ENCODE measurements at regions not wholly inside any gene's neighbourhood (a gene's known extent, or its start where the extent isn't known, plus 50 kb on each side); places are given as distances from the start of the nearest gene placed in this dataset.

DNA sequence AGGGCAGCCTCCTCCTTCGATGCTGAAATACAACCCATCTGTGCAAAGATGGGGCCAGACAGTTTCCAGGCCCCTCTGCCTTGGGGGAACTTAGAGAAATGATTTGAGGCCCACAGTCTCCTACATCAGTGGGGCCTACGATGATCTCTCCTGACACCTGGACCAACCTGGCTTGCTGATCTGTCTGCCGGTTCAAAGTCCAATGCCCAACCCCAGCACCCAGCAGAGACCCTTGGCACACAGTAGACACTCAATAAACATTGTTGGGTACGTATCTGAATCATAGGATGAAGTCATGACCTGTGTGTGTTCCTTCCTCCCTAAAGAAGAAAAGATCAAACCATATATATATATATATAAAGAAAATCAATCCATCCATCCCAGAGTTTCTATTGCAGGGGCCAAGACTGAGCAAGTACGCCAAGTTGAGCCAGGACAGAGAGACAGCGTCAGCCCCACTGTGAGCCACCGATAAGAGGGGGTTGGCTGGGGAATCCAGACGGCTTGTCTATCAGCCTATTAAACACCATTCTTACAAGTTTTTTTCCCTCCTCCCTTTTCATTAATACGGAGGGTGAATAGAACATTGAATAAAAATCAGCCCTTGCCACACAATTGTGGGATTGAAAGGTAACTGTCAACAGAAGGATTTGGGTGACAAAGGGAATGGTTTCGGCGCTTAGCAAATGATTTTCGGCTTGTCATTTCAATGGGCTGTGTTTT, 244.1 kb downstream of the MN1 start:
- DNase-seq, result no peak

DNA sequence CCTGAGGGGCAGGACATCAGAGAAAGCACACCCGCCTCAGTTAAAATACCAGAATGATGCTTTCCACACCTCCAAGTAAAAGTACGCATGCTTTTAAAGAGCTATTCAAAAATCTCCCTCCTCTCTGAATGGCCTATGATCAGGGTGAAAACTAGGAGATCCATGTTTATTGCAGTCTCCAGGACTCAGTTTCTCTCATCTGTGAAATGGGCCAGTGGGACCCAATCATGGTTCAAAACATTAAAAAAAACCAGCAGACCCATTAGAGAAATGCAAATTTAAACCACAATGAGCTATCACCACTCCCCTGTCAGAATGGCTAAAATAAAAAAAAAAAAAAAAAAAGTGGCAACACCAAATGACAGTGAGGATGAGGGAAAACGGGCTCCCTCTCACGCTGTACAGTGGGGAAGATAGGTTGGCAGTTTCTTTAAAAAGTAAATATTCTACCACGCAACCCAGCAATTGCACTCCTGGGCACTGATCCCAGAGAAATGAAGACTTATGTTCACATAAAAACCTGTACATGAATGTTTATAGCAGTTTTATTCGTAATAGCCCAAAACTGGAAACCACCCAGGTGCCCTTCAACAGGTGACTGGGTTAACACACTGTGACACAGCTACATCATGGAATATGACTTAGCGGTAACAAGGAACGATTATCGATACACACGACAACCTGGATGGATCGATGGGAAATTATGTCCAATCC, 242.7 kb downstream of the MN1 start:
- DNase-seq, result no peak

DNA sequence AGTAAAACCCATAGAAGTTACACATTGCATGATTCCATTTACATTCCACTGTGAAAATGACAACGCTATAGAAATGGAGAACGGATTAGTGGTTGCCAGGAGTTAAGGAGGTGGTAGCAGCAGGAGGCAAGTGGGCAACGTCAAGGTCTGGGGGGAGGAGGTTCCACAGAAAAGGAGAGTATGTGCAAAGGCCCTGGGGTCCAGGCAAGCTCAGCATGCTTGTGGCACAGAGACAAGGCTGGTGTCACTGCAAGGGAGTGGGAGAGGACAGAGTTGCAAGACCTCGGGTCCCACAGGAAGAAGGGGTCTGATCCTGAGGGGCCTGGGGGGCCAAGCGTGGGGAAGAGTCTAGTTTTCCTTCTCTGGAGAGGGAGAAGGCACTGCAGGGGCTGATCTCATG, 240.8 kb downstream of the MN1 start:
- DNase-seq, result no peak

DNA sequence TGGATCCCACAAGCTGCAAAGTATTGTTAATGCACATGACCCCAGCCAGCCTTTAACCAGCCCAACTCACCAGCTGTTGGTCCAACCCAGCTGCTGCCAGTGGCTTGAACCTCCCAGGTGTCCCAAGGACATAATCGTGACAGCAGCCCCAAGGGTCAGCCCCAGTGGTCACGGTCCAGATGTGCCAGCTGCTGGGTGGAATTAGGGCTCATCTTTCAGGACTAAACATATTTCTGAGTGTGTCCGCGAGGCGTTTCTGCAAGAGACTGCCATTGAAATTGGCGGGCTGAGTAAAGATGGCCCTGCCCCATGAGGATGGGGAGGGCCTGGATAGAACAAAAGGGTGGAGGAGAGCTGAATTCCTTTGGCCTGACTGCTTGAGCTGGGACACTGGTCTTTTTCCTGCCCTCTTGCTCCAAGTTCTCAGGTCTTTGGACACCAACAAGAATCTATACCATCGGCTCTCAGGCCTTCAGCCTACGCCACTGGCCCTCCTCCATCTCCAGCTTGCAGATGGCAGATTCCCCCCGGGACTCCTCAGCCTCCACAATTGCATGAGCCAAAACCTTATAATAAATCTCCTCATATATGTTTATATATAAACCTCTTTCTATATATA, 240.2 kb downstream of the MN1 start:
- no peak for DNase-seq

DNA sequence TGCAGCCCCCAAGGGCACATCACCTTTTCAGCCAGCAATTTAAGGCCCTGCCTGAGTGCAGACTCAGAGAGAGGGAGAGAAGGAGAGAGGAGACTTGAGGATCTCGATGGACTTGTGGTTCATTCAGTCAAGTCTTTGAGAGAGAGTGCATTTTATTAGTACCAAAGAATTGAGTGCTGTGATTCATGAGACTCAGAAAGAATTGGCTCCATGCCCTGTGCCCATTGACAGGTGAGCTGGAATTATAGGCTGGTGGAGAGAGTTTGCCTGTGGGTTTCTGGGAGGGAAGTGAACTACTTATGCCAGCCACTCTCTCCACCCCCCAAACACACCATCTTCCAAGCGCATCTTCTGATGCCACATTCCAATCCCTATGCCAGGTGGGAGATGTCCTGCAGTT, 236.8 kb downstream of the MN1 start:
- DNase-seq, result no peak

DNA sequence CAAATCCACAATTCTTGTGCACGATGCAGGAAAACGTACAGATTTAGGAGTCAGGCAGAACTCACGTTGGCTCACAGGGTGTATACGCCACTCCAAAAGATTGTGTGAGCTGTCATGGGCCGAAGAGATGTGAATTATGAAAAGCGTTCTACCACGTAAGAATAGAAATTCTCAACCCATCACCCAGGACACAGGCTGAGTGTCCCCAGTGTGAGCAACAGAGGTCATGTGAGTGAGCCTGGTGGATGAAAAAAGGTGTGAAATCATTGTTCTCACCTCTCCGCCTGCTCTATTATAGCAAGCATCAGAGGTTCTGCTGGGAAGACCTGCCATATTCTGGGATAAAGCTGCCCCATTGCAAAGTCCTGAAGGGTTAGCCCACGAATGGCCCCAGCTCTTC, 235.0 kb downstream of the MN1 start:
- DNase-seq, result no peak

DNA sequence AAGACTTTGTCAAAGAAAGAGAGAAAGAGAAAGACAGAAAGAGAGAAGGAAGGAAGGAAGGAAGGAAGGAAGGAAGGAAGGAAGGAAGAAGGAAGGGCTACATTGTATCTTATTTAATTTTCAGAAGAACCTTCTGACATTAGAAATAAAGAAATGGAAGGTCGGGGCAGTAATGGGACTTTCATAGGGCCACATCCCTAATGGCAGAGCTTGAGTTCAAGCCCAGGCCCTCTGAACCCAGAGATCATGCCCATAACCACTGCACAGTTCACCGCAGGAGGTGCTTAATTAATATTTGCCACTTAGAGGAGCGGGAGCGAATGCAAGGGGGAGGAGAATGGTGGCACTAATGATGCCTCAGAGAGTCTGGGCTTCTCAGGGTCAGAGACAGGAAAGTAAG, 233.3 kb downstream of the MN1 start:
- no peak for DNase-seq

DNA sequence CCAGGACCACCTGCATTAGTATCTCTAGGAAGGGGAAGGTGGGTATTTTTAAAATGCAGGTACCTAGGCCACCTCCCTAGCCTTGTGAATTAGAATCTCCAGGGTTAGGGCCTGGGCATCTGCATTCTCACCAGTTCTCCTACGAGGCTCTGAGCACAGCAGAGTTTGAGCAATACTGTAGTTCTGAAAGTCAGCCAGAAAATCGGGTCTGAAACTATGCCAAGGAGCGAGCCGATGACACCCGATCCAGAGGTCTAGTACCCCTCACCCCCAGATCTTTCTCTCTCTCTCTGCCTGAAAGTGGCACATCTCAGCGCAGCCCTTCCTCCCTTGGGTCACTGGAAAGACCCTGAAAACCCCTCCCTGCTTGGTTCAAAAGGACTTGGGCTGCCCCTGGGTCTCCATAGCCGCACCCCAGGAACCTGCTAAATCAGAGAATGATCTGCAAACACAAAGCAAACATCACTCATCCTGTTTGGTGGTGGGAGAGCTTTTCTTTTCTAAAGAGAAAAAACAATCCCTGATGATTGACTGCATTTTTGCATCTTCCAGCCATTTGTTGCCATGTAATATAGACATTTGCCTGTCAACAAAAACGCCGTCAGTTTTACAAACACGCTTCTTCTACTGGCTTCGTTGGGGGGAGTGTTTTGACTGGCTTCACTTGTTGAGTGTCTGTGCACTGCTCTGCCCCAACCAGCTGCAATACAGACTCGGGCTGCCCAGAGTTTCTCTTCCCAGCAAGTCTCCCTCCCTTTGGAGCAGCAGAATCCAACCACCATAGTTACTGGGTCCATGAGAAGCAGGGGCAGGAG, 229.9 kb downstream of the MN1 start:
- DNase-seq, result no peak

DNA sequence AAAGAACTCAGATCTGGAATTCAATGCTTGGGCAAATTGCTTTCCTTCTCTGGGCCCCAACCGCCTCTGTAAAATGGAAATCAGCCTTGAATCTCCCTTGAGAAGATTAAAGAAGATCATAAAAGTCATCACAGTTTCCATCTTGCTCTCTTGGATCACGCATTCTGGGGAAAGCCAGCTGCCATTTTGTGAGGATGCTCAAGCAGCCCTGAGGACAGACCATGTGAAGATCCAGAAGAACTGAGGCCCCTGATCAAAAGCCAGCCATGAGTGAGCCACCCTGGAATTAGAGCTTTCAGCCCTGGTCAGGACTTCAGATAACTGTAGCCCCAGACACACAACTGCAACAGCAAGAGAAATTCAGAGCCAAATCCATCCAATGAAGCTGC, 229.3 kb downstream of the MN1 start:
- no peak for DNase-seq

DNA sequence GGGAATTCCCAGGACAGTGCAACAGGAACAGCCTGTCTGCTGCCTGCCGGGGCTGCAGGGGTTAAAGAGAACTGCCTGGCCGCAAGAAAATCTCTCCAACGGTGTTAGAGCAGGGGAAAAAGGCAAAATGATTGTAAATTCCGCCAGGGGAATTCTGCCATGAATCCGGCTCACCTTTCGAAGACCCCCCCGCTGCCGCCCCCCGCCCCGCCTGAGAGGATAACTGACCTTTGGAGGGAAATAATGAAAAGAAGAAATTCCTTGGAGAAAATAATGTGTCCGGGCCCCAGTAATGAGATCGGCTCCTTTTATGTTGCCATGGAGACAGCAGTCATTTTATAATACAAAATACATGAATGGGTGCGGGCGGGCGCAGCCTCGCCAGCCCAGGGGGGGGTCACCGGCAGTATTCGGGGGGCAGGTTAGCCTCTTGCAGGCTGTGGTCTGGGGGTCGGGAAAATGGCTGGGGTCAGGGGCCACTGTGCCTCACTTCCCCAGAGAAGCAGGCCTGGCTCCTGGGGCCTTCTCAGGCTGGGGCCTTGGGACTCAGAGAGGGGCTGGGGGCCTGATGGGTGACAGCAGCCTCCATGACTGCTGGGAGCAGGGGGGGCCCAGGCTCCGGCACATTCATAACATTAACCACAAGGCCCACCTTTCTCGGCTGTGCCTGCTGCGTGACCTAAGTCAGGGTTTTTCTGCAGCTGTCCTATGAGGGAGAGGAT, 228.1 kb downstream of the MN1 start:
- no peak for DNase-seq

DNA sequence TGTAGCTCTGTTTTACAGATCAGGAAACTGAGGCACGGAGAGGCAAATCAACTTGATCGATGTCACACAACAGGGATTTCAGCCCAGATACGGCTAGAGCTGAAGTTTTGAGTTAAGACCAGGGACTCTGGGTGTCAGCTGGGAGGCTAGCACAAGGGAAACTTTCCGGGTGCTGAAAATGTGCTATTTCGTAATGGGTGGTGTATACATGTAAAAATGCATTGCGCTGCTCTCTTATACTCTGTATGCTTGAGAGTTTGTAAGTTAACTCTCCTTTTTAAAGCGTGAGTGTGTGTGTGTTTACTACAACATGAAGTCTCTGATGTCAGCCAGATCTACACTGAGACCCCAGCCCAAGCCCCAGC, 227.6 kb downstream of the MN1 start:
- DNase-seq, result no peak

DNA sequence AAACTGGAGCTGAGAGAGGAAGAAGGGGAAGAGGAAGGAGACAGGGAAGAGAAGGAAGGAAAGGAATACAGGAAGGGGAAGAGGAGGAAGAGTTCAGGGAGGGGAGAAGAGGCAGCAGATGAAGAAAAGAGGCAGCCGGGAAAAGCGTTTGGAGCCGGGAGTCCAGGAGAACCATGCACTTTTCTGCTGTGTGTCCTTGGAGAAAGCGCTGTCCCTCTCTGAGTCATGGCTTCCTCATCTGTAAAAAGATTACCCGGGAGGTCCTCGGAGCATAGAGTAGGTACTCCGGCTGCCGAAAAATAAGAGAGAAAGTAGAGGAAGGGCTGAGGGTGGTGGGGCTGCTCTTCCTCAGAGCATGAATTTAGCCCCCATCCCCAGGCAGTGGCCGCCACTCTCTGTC, 226.9 kb downstream of the MN1 start:
- no peak for DNase-seq

DNA sequence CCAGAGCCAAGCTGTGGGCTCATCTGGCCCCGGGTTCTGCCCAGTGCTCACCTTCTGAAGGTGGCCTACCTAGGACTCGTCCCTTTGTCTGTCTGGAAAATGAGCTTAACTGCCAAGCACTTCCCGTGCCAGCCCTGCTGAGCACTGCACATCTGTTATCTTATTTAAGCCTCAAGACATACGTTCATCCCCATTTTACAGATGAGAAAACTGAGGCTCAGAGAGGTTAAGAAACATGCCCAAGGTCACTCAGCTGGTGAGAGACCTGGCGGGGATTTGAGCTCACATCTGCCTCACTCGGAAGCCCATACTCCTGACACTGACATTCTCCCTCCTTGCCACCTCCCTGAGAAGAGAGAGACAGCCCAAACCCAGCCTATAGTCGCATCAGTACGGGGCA, 226.2 kb downstream of the MN1 start:
- DNase-seq, result no peak

DNA sequence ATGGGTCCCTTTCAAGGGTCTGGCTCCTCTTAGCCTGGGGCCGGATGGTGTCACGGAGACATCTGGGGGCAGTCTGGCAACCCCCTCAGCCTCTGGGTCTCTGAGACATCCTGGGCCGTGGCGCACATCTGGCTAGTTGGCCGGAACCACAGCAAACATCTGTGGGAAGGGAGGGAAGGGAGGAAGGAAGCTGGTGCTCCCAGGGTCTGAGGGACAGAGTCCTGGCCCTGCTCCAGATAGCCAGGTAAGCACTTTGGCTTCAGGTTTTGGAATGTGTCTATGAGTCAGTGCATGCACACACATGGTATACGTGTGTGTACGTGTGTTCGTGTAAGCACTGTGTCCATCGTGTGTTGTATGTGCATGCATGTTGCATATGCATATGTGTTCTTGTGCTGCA, 225.1 kb downstream of the MN1 start:
- no peak for DNase-seq

DNA sequence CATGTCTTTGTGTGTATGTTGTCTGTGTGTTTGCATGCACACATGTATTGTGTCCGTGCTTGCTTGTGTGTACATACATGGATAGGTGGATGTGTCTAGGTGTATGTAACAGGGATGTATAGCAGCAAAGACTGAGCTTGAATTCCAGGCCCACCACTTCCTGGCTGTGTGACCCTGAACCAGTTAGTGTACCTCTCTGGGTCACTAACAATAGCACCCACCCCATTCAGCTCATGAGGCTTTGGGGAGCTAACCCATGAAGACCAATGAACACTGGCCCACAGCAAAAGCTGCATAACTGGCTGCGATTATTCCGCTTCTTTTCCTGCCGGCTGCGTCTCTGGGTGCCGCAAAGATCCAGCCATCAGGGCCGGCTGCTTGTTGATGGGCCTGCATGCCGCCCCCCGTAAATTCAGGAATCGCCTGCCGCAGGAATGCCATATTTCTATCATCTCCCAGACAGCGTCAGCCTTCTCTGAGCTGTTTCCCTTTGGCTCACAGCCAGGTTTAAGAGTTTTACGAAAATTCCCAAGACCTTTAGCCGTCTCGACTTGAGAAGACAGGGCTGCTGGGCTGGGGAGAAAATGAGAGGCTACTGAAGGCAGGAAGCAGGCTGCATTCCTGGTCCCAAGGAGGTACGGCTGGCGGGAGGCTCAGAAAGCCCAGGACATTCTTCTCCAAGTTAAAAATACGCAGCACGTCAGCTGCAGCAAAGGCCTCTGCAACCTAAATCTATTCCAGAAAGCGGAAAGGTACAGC, 224.6 kb downstream of the MN1 start:
- DNase-seq, result no peak

DNA sequence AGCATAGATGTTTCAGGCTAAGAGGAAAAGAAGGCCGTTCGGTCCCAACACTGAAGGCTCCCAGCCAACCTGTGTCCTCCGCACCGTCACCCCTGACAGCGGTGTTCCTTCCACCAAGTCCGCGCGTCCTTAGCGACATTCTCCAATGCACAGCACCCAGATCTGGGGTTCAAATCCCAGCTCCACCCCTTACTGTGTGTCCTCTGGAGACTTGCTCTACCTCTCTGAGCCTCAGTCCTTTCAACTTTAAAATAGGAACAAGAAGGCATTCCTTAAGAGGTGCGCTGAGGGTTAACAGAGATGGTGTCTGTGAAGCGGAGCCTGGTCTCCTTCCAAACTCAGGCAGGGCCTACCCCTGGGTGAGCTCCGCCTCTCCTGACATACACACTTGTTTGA, 224.0 kb downstream of the MN1 start:
- no peak for DNase-seq

DNA sequence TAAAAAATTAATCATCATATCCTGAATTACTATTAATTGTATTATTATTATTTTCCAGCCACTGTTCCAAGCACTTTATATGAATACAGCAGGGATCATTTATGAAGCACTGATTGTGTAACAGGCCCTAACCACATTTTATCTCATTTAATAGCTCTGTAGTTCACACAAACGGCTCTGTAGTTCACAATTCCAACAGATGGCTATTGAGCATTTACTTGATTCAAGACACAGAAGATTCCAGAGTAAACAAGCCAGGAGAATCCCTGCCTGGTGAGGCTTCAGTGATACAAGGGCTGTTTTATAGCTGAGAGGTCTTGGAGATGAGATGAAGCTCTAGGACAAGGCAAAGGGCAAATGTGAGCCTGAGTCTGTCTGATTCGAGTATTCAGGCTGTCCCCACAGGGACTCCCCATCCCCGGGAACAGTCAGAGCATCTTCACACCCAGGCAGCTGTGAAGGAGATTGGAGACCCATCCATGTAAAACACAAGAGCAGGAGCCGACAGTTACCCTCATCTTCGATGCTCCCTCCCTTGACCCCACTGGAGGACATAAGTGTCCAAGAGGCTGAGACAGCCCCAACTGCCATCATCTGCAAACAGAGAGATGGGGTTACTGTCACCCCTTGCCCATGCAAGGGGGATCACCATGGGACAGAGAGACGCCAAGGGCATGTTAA, 222.5 kb downstream of the MN1 start:
- DNase-seq, result no peak

DNA sequence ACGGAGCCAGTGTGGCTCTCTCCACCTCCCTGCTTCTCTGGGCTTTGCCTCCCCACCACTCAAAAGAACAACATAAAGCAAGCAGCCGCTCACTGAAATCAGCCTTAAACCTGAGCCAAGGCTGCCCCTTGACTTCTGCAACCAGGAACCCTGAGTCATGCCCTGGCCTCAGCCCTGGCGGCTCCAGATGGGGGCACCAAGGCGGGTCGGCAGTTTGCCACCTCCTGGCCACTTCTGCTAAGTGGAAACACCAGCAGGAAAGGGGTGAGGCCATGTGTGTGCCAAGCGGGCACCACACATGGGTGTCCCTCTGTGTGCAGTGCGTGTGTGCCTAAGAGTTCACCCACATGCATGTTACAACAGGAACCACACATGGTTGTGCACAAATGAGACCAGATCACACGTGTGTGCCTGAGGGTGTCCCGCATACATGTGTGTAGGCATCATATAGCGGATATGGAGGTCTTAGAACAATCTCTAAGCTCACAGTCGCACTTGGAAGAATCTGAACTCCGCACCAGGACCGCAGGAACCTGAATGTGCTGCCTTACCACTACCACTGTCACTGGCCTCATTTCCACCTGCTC, 221.2 kb downstream of the MN1 start:
- no peak for DNase-seq

DNA sequence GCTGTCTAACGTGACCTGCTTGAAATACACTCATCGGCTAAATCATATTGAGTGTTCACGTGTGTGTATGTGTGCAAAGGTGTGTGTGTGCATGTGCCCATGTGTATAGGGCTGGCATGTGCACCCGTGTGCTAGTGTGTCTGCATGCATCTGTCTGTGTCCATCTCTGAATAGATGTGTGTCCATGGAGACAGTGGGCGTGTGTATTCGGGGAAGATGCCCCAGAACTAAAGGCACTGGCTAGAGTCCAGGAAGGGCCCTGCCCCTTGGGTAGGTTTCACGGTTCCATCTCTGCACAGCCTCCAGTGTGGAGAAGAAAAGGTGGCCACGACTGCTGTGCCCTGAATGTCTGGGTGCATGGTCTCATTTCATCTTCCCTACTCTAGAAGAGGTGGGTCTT, 220.3 kb downstream of the MN1 start:
- no peak for DNase-seq

DNA sequence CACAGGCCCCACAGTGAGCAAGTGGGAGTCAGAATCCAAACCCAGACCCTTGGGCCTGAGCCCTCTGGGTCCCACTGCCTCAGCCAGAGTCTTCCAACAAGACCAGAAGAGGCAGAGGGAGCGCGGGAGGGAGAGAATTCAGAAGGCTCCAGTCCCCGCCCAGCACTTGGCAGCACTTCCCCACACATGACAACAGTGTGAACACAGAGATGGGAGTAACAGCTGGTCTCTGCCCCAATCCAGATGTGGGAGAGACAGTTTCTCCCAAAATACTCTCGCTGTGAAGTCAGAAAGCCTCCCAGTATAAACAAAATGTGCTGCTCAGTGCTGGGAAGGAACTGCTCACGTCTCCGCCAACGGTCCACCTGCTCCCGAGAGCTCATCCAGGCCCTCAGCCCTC, 219.9 kb downstream of the MN1 start:
- DNase-seq, result no peak

DNA sequence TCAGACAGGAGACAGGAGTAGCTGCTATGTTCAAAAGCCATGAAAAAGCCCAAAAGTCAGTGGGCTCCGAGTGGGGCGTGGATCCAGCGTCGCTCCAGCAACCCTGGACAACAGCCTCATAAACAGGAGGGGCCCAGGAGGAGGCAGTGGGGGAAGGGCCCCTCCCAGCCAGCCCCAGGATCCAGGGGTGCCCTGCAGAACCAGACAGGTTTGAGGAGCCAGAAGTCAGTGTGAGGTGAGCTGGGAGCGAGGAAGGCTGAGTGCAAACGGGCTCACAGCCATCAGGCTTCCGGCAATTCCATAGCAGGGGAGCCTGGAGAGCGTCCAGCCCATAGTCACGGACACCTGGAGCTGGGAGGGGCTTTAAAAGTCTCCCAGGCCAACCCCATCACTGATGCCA, 217.7 kb downstream of the MN1 start:
- no peak for DNase-seq
